ENCODE measurements at regions not wholly inside any gene's neighbourhood (a gene's known extent, or its start where the extent isn't known, plus 50 kb on each side); places are given as distances from the start of the nearest gene placed in this dataset.
"Not testable (repeated sequence)": the region's sequence is repeated elsewhere in the genome, so short reads cannot be mapped to it uniquely, and the experiment has no call there.

DNA sequence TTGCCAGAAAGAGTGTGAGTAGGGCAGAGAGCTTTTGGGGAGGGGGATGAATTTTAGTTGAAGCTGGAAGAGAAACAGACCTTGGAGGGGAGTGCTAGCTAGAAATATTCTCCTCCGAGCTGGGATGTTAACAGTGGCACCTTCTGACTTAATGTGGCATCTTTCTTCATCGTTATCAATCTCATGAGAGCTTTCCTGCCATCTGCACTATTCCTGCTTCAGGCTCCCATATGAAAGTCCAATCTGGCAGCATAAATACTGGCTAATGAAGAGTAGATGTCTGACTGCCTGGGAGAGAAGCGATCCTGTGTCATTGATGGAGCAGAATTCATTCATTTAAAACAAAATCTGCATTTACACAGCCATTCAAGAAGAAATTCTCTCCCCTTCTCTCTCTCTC, 284.5 kb downstream of the TMEM38B start:
- no peak for DNase-seq

DNA sequence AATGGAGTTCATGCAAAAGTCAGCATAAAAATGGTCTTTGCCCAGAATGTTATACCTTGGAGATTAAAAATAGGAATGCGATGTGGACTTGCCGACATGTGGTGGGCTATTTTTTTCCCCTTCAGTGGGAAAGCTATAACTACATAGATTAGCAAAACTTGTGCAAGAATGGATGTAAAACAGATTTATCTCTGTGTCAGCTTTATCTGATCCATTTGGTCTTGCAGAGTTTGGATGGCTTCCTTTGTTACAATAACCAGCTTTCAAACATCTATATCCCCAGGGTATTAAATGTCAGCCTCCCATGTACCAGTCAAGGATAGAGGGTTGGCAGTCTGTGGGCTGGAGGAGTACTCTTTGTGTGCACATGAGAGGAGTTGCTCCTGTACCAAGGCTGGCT, 284.9 kb downstream of the TMEM38B start:
- DNase-seq: no peak

DNA sequence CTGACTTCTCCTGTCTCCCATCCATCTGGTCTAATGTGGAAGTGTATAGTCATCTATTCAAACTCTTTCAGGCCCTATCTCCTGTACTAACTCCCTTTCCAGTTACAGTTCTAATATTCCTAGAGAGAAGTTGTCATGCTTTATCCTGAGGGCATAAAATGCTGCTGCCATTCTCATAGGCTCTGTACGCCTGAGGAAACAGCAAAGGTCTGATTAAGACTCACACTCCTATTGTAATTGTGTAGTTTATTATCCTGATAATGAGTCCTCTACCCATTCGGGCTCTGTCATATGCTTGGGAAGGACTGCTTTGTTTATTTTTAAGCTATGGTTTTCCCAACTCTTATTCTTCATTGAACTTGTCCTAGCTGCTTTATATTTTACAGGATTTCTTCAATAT, 290.4 kb downstream of the TMEM38B start:
- DNase-seq: no peak

DNA sequence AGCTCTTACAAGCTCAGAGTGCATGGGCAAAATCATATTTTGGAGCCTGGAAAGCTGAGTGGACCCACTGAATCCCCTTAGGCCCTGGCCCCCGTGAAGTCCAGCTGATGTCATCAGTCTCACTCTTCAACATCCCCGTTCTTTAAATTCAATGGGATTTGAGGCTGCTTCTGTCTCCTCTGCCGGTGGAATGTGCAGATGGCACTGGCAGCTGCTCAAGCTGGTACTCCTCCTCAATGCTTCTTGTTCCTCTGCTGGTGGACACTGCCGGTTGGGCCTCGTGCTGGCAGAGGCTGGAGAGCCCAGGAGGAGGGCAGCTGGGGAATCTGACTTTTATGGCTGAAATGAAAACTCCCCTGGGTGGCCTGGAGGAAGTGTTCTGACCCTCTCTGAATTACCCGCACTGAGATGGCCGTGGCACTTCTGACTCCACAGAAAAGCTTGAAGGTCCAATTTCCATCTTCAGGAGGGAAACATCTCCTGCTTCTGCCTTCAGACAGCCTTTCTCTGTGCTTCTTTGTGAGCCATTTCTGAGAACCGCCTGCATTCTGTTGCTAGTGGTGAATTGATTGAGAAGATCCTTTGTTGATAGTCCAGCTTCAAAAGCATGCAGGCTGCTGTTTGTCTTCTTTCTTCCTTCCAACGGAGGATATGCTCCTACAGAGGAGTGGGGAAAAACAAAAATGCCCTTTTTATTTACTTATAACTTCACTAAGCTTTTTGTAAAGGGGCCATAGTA, 298.9 kb downstream of the TMEM38B start:
- no peak for DNase-seq

DNA sequence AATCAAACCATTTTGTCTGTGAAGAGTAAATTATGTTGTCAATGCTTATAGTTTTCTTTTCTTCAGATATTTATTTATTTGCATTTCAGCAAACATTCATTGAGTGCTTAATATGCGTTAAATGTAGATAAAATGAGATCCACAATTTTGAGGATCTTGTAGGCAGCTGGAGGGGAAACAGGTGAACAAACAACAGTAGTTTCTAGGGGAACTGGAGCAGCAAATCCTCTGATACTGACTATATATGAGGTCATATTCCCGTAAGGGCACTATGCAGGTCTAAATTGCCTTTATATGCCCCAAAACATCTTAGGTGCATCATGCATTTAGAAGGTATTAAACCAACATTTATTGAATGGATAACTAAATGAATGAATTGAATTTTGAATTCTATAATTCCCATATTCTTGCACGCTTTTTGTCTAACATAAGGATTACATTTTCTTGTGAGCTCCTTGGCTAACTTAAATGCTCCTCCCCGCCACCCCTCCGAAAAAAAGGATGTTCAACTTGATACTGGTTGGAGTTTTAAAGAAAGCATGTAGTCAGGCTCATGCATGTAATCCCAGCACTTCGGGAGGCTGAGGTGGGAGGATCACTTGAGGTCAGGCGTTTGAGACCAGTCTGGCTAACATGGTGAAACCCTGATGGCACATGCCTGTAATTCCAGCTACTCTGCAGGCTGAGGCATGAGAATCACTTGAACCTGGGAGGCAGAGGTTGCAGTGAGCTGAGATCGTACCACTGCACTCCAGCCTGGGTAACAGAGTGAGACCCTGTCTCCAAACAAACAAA, 299.8 kb downstream of the TMEM38B start:
- DNase-seq: no peak

DNA sequence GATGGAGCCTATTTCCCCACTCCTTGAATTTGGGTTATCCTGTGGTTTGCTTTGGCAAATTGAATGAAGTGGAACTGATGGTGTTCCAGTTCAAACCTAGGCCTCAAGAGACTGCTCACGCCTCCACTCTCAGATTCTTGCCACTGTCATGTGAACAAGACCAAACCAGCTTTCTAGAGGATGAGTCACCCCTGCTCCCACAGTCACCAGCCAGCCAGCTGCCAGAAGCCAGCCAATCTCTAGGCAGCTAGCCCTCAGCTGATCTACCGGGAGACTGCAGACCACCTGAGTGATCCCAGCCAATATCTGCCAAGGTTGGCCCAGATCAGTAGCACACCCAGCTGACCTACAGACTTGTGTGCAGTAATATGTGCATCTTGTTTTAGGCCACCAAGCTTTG, 300.6 kb downstream of the TMEM38B start:
- DNase-seq: peak; percentile 22

DNA sequence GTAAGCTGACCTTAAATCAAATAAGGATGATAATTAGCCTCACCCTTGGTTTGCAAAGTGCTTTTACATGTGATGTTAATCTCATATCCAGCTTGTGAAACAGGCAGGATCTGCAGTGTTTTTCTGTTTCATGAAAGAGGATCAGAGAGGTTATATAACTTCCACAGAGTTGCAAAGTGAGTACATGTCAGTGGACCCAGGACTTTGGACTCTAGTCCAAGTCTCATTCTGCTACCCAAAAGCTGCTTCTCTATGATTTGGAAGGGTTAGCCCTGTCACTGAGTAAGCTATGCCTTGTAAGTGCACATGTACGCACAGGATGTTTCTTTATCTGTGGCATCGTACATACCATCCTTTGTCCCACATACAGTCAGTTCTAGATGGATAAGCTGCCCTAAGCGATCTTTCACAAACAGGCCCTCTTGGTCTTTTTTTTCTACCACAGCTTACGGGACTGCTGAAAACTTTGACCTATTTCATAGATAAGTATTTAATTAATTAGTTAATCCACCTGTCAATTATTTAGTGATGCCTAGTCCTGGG, 322.9 kb downstream of the TMEM38B start:
- DNase-seq: no peak

DNA sequence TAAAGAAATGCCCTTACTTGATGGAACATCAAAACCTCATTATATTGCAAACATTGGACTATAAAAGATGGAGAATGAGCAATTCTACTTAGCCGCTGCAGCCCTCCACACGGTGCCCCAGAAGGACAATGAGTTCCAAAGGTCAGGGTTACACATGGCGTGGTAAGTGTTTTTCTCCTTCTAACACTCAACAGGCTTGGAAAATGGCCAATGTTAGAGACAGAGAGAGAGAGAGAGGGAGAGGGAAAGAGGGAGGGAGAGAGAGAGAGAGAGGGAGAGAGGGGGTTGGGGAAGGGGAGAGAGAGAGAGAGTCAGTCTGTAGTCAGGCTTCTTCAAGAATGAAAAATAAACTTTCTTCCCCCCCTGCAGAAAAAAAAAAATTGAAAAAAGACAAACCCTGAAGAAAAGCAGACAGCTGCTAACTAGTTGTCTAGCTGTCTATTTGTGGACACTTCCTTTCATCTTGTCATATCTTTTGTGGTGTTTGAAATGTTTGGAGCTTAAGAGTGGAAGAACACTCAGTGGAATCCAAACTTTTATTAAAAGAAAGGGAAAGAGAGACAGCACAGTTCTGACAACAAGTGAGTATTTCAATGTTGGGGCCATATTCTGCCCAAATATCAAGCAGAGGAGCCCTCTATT, 324.8 kb downstream of the TMEM38B start:
- DNase-seq: no peak

DNA sequence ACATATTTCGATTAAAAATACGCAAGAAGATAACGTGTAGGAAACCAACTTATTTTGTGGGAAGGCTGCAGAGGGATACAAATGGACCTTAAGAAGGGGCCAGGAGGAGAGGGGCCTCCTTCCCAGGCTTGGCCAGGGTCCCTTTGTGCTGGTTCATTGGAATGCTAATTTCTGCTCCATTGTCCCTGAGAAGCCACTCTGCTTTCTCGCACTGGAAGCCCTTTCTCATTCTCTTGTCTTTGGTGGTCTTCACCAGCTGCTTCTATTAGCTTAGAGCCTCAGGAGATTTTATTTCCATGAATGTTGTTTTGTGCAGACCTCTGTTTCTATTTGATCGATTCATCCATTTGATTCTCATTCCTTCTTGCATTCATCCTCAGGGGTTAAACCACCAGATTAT, 325.4 kb downstream of the TMEM38B start:
- DNase-seq: no peak

DNA sequence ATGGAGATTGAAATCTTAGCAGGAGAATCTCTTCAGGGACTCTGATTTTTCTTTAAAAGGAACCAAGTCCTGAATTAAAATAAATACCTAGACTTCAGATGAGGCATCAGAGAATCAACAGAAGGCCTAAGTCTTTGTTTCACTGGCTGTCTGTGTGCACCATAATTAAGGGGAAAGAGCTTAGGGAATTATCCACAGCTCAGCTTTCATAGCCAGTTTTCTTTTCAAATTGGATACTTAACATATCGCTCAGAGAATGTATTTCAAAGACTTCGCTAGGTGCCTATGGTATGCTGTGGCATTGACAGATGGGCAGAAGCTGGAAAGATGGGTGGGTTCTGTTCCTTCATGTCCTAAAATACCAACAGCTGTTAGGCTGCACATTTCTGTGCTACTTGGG, 325.8 kb downstream of the TMEM38B start:
- no peak for DNase-seq

DNA sequence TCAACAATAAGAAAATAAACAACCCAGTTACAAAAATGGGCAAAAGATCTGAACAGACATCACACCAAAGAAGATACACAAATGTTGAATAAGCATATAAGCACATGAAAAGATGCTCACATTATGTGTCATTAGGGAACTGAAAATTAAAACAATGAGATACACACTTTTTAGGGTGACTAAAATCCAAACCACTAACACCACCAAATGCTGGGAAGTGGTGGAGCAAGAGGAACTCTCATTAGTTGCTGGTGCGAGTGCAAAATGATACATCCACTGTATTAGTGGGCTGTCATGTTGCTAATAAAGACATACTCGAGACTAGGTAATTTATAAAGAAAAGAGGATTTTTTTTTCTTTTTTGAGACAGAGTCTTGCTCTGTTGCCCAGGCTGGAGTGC, 329.1 kb downstream of the TMEM38B start:
- DNase-seq: no peak

DNA sequence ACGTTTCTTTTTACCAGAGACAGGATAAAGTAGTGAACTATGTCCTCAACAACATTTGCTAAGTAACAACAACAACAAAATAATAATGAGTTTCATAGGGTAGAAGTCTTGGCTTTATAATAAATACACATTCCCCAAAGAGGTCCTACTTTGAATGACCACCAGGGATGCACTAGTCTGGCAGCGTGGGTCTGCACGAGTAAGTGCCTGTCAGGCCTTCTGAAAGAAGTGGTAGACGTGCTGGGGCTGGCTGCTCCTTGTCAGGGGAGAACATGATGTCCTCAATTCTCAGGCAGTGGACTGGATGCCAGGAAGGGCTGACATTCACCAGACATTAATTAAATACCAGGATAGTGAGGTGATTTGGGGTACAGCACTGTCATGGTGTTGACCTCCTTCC, 331.1 kb downstream of the TMEM38B start:
- no peak for DNase-seq

DNA sequence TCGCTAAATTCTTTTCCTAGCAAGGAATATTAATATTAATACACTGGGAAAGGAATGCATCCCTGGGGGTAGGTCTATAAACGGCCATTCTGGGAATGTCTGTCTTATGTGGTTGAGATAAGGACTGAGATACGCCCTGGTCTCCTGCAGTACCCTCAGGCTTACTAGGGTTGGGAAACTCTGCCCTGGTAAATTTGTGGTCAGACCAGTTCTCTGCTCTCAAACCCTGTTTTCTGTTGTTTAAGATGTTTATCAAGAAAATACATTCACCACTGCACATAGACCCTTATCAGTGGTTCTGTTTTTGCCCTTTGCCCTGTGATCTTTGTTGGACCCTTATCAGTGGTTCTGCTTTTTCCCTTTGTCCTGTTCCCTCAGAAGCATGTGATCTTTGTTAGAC, 335.8 kb downstream of the TMEM38B start:
- DNase-seq: not testable (repeated sequence)

DNA sequence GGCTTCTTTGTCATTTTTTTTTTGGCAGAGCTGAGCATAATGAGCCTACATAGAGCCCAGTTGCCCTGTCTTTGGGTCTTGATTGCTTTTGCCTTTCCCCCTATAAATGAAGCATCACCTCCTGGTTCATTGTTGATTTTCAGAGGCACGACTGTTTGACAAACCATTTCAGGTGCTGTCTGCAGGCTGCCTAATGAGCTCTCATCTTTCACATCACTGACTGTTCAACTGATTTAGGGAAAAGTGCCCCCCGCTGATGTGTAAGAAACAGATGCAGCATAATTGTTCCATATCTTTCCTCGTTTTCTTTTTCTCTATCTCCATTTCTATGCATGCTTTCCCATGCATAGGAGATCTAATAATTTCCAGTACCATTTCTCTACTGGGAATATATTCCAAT, 338.6 kb downstream of the TMEM38B start:
- DNase-seq: no peak

DNA sequence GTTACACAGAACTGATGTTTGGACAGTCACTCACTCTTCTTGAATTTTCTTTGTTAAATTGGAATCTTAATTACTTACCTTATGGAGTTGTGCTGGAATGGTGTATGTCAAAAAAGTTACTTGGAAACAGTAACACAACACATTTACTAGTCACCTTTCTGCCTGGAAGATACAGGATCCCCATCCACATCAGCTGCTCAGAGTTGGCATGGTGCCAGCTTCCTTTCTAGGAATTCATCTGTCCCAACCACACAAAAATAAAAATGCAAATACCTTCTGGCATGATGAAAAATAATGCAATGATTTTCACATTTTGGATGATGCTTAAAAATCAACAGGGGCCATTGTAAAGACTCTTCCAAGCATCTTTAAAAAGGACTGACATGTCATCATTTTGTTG, 341.5 kb downstream of the TMEM38B start:
- no peak for DNase-seq

DNA sequence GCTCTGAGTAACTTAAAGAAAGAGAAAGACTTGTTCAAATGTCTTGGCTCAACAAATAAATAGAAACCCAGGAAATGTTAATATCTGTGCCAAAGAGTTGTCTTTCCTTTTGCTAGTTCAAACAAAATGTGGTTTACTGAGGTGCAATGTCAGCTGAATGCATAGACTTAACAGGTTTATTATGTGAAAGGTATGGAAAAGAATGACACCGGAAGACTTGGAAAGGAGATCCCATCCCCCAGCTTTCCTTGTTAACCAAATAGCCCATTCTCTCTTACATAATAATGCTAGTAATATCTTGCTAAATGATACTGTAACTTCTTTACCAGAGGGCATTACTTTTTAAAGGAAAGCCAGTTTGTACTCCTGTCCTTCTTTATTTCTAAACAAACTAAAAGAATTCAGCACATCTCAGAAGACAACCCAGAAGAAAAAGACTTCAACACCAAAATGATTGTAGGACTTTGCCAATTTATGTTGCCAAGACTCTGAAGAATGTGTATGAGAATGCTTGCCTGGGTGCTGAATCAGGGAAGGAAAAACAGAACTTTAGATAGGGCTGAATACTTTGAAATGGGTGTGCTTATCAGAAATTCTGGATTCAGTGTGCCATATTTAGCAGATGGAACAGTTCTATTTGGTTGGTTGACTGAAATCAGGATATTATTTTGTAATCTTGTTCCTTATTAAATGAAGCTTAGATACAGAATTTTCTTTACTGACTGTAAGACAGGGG, 344.1 kb downstream of the TMEM38B start:
- DNase-seq: no peak

DNA sequence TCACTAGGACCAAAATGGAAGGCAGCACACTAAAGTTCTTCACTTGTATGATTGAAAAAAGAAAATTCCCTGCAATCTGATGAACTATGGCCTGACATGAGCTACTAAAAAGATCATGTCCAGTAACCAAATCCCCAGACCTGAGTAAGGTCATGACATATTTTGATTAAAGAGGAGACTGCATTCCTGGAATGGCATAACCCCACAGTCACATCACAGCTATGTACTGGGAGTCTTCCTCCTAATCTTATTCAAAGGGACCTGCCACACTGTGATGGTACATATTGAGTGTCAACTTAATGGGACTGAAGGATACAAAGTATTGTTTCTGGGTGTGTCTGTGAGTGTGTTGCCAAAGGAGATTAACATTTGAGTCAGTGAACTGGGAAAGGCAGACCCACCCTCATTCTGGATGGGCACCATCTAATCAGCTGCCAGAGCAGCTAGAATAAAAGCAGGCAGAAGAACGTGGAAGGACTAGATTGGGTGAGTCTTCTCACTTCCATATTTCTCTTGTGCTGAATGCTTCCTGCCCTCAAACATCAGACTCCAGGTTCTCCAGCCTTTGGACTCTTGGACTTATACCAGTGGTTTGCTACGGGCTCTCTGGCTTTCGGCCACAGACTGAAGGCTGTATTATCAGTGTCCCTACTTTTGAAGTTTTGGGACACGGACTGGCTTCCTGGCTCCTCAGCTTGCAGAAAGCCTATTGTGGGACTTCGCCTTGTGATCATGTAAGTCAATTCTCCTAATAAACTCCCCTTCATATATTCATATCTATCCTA, 345.0 kb downstream of the TMEM38B start:
- DNase-seq: no peak

DNA sequence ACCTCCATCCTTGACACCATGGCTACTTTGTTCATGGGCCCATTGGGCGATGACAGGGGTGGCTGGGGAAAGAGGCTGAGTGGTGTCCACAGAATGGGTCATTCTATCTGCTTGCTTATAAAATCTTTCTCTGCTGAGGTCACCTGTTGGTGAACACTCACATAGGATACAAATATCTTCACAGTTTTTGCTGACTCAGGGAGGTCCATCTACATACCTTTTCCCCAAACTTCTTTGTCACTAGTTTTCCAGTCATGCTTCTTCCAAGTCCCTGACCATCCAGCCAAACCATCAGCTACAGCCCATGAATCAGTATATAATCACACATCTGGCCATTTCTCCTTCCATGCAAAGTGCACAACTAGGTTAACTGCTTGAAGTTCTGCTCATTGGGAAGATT, 347.6 kb downstream of the TMEM38B start:
- DNase-seq: not testable (repeated sequence)

DNA sequence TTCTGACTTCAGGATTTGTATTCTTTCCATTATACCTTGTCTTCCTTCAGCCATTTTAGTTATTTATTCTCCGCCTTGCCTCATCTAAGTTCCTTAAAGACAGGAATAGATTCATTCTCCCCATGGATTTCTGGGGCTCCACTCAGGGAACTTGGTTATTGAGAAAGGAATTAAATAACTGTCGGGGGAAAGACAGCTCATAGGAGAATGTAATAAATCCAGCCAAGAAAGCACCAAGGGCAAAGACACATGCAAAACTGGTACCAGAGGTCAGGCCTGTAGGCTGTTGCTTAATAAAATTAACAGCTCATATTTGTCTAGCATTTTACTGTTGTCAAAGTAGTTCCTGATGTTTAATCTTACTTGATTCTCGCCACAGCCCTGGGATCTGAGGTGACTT, 357.2 kb downstream of the TMEM38B start:
- DNase-seq: no peak

DNA sequence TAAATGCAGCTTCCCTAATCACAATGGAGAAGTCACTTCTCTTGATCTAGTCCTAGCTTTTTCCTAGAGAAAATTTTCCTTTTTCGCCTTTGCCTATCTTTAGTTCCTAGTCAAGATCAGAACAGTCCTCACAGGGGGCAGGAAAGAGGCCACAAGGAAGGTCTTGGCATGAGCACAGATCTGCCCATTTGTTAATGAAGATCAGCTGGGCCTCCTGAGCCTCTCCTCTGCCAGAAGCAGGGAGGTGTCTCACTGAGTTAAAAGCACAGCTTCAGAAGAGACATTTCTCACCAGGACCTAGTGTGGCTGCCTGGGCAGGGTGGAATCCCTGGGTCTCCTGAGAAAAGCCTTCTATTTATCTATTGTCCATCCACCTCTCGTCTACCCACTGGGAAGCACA, 357.8 kb downstream of the TMEM38B start:
- no peak for DNase-seq

DNA sequence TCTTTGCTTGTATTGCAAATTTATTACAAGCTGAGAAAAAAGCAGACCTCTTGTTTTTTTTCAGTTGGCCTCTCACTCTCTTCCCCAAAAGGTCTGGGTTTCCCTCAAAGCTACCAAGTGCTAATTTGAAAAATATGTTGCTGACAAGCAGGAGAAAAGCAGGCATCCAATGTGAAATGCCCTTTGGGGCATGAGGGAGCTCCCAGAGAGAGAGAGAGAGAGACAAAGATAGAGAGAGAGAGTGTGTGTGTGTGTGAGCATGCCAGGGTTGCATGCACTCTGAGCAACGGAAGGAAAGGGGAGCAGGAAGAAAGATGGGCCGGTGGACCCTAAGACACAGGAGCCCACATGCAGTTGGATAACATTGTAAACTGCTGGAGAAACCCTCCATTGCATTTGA, 358.4 kb downstream of the TMEM38B start:
- DNase-seq: no peak

DNA sequence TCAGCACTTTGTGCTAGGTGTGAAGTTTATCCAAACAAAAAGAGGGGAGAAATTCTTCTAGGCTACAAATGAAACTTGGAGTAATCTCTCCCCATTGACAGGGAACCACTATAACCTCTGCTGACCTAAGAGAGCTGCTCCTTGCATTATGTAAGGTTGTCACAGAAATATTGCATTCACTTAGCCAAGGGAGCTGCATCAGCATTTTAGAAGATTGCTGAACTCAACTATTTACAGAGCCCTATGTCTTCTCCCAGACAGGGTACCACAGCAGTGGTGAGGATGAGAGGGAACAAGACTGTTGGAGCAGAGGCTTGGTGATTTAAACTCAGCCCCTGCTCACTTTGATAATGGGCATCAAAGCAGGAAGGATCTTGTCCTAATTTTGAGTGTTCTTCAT, 362.0 kb downstream of the TMEM38B start:
- no peak for DNase-seq

Data from fibroblast of skin of abdomen (primary cell).